AG09319 (cell line): ENCODE measurements at regions not wholly inside any gene's neighbourhood (a gene's known extent, or its start where the extent isn't known, plus 50 kb on each side); places are given as distances from the start of the nearest gene placed in this dataset.

Source experiments
- DNase-seq: peaks from one replicate; pipeline ENCODE4 v3.0.0-alpha.2; 2010; ENCODE audit warnings: low read depth; ENCODE audit errors: extremely low read depth
- CTCF ChIP-seq: IDR thresholded peaks from 2 replicates; pipeline ENCODE4 v1.5.1; 2011; ENCODE audit warnings: low read depth, mild to moderate bottlenecking, inconsistent platforms, low read length, moderate library complexity

- TF ChIP-seq CTCF: no peak
- DNase-seq: no peak
Observed at GRCh38 chr21:43331111-43331961, 95.6 kb downstream of the SIK1 start.

- TF ChIP-seq CTCF: no peak
- no peak for DNase-seq
Observed at GRCh38 chr21:43330306-43330881, 96.5 kb downstream of the SIK1 start.

- no peak for TF ChIP-seq CTCF
- no peak for DNase-seq
Observed at GRCh38 chr21:43329711-43330269, 97.1 kb downstream of the SIK1 start.

- DNase-seq: no peak
- no peak for TF ChIP-seq CTCF
Observed at GRCh38 chr21:43328958-43329691, 97.8 kb downstream of the SIK1 start.

- no peak for TF ChIP-seq CTCF
- no peak for DNase-seq
Observed at GRCh38 chr21:43328185-43328957, 98.6 kb downstream of the SIK1 start.

- TF ChIP-seq CTCF: no peak
- DNase-seq: no peak
Observed at GRCh38 chr21:43325968-43326715, 100.8 kb downstream of the SIK1 start.
